Fibroblast of skin of right quadriceps (primary cell): ENCODE measurements at regions not wholly inside any gene's neighbourhood (a gene's known extent, or its start where the extent isn't known, plus 50 kb on each side); places are given as distances from the start of the nearest gene placed in this dataset.
"Not testable (repeated sequence)": the region's sequence is repeated elsewhere in the genome, so short reads cannot be mapped to it uniquely, and the experiment has no call there.

Experiments used
- DNase-seq: peaks from one replicate; pipeline ENCODE4 v3.0.0-alpha.2; 2013

- no peak for DNase-seq
These were observed 155.4 kb upstream of the SLC35G4 start for GRCh38 chr18:11454040-11454439.

- DNase-seq = not testable (repeated sequence)
These were observed 165.2 kb upstream of the SLC35G4 start for GRCh38 chr18:11444169-11444568.

- DNase-seq = peak; percentile 37
These were observed 172.3 kb upstream of the SLC35G4 start for GRCh38 chr18:11437046-11437445.

- no peak for DNase-seq
These were observed 177.0 kb upstream of the SLC35G4 start for GRCh38 chr18:11432360-11432811.

- DNase-seq = no peak
These were observed 179.5 kb upstream of the SLC35G4 start for GRCh38 chr18:11429876-11430275.

GRCh38 chr18:11425211-11425610 is 184.2 kb upstream of the SLC35G4 start:
- DNase-seq = peak; percentile 87

GRCh38 chr18:11419338-11419737 is 190.1 kb upstream of the SLC35G4 start:
- DNase-seq = no peak

- DNase-seq = peak; percentile 41
These were observed 196.6 kb upstream of the SLC35G4 start for GRCh38 chr18:11412811-11413210.

- DNase-seq = peak; percentile 96
These were observed 198.3 kb upstream of the SLC35G4 start for GRCh38 chr18:11411048-11411447.

GRCh38 chr18:11408555-11409065 is 200.8 kb upstream of the SLC35G4 start:
- DNase-seq = no peak

- DNase-seq = peak; percentile 92
These were observed 201.5 kb upstream of the SLC35G4 start for GRCh38 chr18:11407940-11408339.

GRCh38 chr18:11405804-11406203 is 203.6 kb upstream of the SLC35G4 start:
- DNase-seq = no peak

GRCh38 chr18:11400703-11401102 is 208.7 kb upstream of the SLC35G4 start:
- no peak for DNase-seq

GRCh38 chr18:11398625-11399024 is 210.8 kb upstream of the SLC35G4 start:
- DNase-seq = no peak

- no peak for DNase-seq
These were observed 216.2 kb upstream of the SLC35G4 start for GRCh38 chr18:11392980-11393885.

GRCh38 chr18:11392292-11392691 is 217.1 kb upstream of the SLC35G4 start:
- no peak for DNase-seq

GRCh38 chr18:11391661-11392060 is 217.7 kb upstream of the SLC35G4 start:
- DNase-seq = no peak

- no peak for DNase-seq
These were observed 220.4 kb upstream of the SLC35G4 start for GRCh38 chr18:11388755-11389680.

GRCh38 chr18:11387880-11388279 is 221.5 kb upstream of the SLC35G4 start:
- peak; percentile 42 for DNase-seq

GRCh38 chr18:11383381-11383780 is 226.0 kb upstream of the SLC35G4 start:
- no peak for DNase-seq

GRCh38 chr18:11380968-11381367 is 228.4 kb upstream of the SLC35G4 start:
- no peak for DNase-seq

GRCh38 chr18:11379660-11380059 is 229.7 kb upstream of the SLC35G4 start:
- DNase-seq = no peak
